ENCODE measurements at regions not wholly inside any gene's neighbourhood (a gene's known extent, or its start where the extent isn't known, plus 50 kb on each side); places are given as distances from the start of the nearest gene placed in this dataset.
"Not testable (repeated sequence)": the region's sequence is repeated elsewhere in the genome, so short reads cannot be mapped to it uniquely, and the experiment has no call there.

GRCh38 chr6:169856442-169857342 is 105.3 kb downstream of the ERMARD start:
- not testable (repeated sequence) for TF ChIP-seq CTCF, EP300, POLR2A (IDR thresholded peaks at IDR 0.05)

Data from gastroesophageal sphincter (tissue), 3 donors.